IPS-18c (cell line): ENCODE measurements at regions not wholly inside any gene's neighbourhood (a gene's known extent, or its start where the extent isn't known, plus 50 kb on each side); places are given as distances from the start of the nearest gene placed in this dataset.

Source experiments
- H3K4me3 ChIP-seq: 2 replicates; pipeline ENCODE4 v1.7.0; 2013; ENCODE audit warnings: low read depth, mild to moderate bottlenecking, low read length, moderate library complexity; ENCODE audit not compliant: insufficient read depth
- H3K9me3 ChIP-seq: one replicate; pipeline ENCODE4 v1.6.1; 2013; ENCODE audit warnings: mild to moderate bottlenecking, low read length, moderate library complexity; ENCODE audit not compliant: control insufficient read depth, insufficient read depth

- no peaks in the 10 kb centered on the region for H3K9me3 ChIP-seq
Observed at GRCh38 chr14:49527221-49527620, 59.0 kb downstream of the RPS29 start.

GRCh38 chr14:49526101-49526500, 60.1 kb downstream of the RPS29 start:
- Histone ChIP-seq H3K4me3 (no peak overlapping the region), H3K9me3 (no peaks in the 10 kb centered on the region)

More at GRCh38 chr14:49527221-49527620, 59.0 kb downstream of the RPS29 start:
- no peak overlapping the region for H3K4me3 ChIP-seq

- Histone ChIP-seq H3K9me3 (no peaks in the 10 kb centered on the region), H3K4me3 (no peak overlapping the region)
Observed at GRCh38 chr14:49516286-49516685, 69.9 kb downstream of the RPS29 start.

- Histone ChIP-seq H3K4me3 (no peak overlapping the region), H3K9me3 (peaks cover 1% of the 10 kb centered on the region)
Observed at GRCh38 chr14:49512571-49512970, 73.6 kb downstream of the RPS29 start.

GRCh38 chr14:49512147-49512551, 74.0 kb downstream of the RPS29 start:
- H3K4me3 ChIP-seq, result no peak overlapping the region
- peaks cover 5% of the 10 kb centered on the region for H3K9me3 ChIP-seq

- peaks cover 5% of the 10 kb centered on the region for H3K9me3 ChIP-seq
Observed at GRCh38 chr14:49508124-49508523, 78.1 kb downstream of the RPS29 start.

GRCh38 chr14:49506650-49507049, 79.5 kb downstream of the RPS29 start:
- peaks cover 5% of the 10 kb centered on the region for H3K9me3 ChIP-seq
- H3K4me3 ChIP-seq, result no peak overlapping the region

More at GRCh38 chr14:49508124-49508523, 78.1 kb downstream of the RPS29 start:
- no peak overlapping the region for H3K4me3 ChIP-seq

GRCh38 chr14:49505041-49505766, 81.0 kb downstream of the RPS29 start:
- Histone ChIP-seq H3K4me3 (no peak overlapping the region), H3K9me3 (peaks cover 5% of the 10 kb centered on the region)

- Histone ChIP-seq H3K4me3 (no peak overlapping the region), H3K9me3 (no peaks in the 10 kb centered on the region)
Observed at GRCh38 chr14:49497725-49498348, 88.3 kb downstream of the RPS29 start.

GRCh38 chr14:49497267-49497666, 88.9 kb downstream of the RPS29 start:
- Histone ChIP-seq H3K9me3 (no peaks in the 10 kb centered on the region), H3K4me3 (no peak overlapping the region)

- no peak overlapping the region for H3K4me3 ChIP-seq
- H3K9me3 ChIP-seq, result no peaks in the 10 kb centered on the region
Observed at GRCh38 chr14:49494836-49495235, 91.3 kb downstream of the RPS29 start.

- no peaks in the 10 kb centered on the region for H3K9me3 ChIP-seq
- H3K4me3 ChIP-seq, result no peak overlapping the region
Observed at GRCh38 chr14:49493557-49493956, 92.6 kb downstream of the RPS29 start.

- Histone ChIP-seq H3K9me3 (no peaks in the 10 kb centered on the region), H3K4me3 (no peak overlapping the region)
Observed at GRCh38 chr14:49492151-49492550, 94.0 kb downstream of the RPS29 start.

GRCh38 chr14:49489341-49489740, 96.8 kb downstream of the RPS29 start:
- Histone ChIP-seq H3K9me3 (no peaks in the 10 kb centered on the region), H3K4me3 (no peak overlapping the region)

GRCh38 chr14:49487238-49487637, 98.9 kb downstream of the RPS29 start:
- Histone ChIP-seq H3K9me3 (no peaks in the 10 kb centered on the region), H3K4me3 (no peak overlapping the region)

GRCh38 chr14:49485290-49485689, 100.9 kb downstream of the RPS29 start:
- H3K4me3 ChIP-seq, result no peak overlapping the region
- no peaks in the 10 kb centered on the region for H3K9me3 ChIP-seq

GRCh38 chr14:49484180-49484579, 102.0 kb downstream of the RPS29 start:
- Histone ChIP-seq H3K9me3 (no peaks in the 10 kb centered on the region), H3K4me3 (no peak overlapping the region)

- H3K9me3 ChIP-seq, result no peaks in the 10 kb centered on the region
- H3K4me3 ChIP-seq, result no peak overlapping the region
Observed at GRCh38 chr14:49483268-49483667, 102.9 kb downstream of the RPS29 start.
